GM23338 (cell line): ENCODE measurements at regions not wholly inside any gene's neighbourhood (a gene's known extent, or its start where the extent isn't known, plus 50 kb on each side); places are given as distances from the start of the nearest gene placed in this dataset.

Experiments used
- ATAC-seq: fragments of 200-7000 bp; cut with Tn5 transposase; 3 replicates; pipeline ENCODE4 v1.9.1; 2020
- DNase-seq: peaks from one replicate; pipeline ENCODE4 v3.0.0-alpha.2; 2015; ENCODE audit warnings: low spot score
- H2AFZ ChIP-seq: fragments of 200-600 bp; sonication (generic); 2 replicates; pipeline ENCODE4 v1.8.0; 2016; ENCODE audit warnings: antibody characterized with exemption, mild to moderate bottlenecking, moderate library complexity
- H3F3A ChIP-seq: fragments of 200-600 bp; sonication (generic); replicated peaks from 2 replicates; pipeline ENCODE4 v1.8.0; 2017; ENCODE audit warnings: antibody characterized with exemption, mixed run types, low read depth
- H3K27ac ChIP-seq: fragments of 200-600 bp; sonication (generic); 2 replicates; pipeline ENCODE4 v1.6.1; 2016; ENCODE audit warnings: low read depth
- H3K27me3 ChIP-seq: fragments of 200-600 bp; sonication (generic); 2 replicates; pipeline ENCODE4 v1.8.0; 2016; ENCODE audit warnings: mild to moderate bottlenecking, mixed run types, moderate library complexity; ENCODE audit not compliant: insufficient read depth
- H3K36me3 ChIP-seq: fragments of 200-600 bp; sonication (generic); 2 replicates; pipeline ENCODE4 v1.8.0; 2016; ENCODE audit warnings: mild to moderate bottlenecking; ENCODE audit not compliant: insufficient read depth
- H3K4me1 ChIP-seq: fragments of 200-600 bp; sonication (generic); 2 replicates; pipeline ENCODE4 v1.8.0; 2016; ENCODE audit warnings: mild to moderate bottlenecking, moderate library complexity; ENCODE audit not compliant: insufficient read depth
- H3K4me2 ChIP-seq: fragments of 200-600 bp; sonication (generic); 2 replicates; pipeline ENCODE4 v1.7.1; 2017; ENCODE audit warnings: mixed run types
- H3K4me3 ChIP-seq: fragments of 200-600 bp; sonication (generic); 2 replicates; pipeline ENCODE4 v1.6.1; 2016; ENCODE audit warnings: mixed run types
- H3K79me2 ChIP-seq: fragments of 200-600 bp; sonication (generic); replicated peaks from 2 replicates; pipeline ENCODE4 v1.8.0; 2017; ENCODE audit warnings: mild to moderate bottlenecking; ENCODE audit not compliant: insufficient read depth
- H3K9me2 ChIP-seq: fragments of 200-600 bp; sonication (generic); 2 replicates; pipeline ENCODE4 v1.8.0; 2017; ENCODE audit not compliant: insufficient read depth
- H4K20me1 ChIP-seq: fragments of 200-600 bp; sonication (generic); replicated peaks from 2 replicates; pipeline ENCODE4 v1.8.0; 2017; ENCODE audit warnings: mild to moderate bottlenecking; ENCODE audit not compliant: insufficient read depth
- H3K27ac Mint-ChIP-seq: 2 replicates; pipeline ENCODE4 v1.8.0; 2020; ENCODE audit warnings: inconsistent platforms, mild to moderate bottlenecking, moderate library complexity, mixed read lengths
- H3K27me3 Mint-ChIP-seq: 3 replicates; pipeline ENCODE4 v1.8.0; 2022; ENCODE audit warnings: low read depth, mild to moderate bottlenecking, moderate library complexity, mixed read lengths, inconsistent platforms; ENCODE audit not compliant: insufficient read depth, poor library complexity
- H3K36me3 Mint-ChIP-seq: 3 replicates; pipeline ENCODE4 v1.8.0; 2021; ENCODE audit warnings: low read depth, mild to moderate bottlenecking, inconsistent platforms, moderate library complexity, mixed read lengths
- H3K4me1 Mint-ChIP-seq: 3 replicates; pipeline ENCODE4 v1.8.0; 2020; ENCODE audit warnings: mild to moderate bottlenecking, inconsistent platforms, mixed read lengths
- H3K4me3 Mint-ChIP-seq: 3 replicates; pipeline ENCODE4 v1.8.0; 2021; ENCODE audit warnings: moderate library complexity, mild to moderate bottlenecking, inconsistent platforms, mixed read lengths
- H3K9me3 Mint-ChIP-seq: 3 replicates; pipeline ENCODE4 v1.8.0; 2020; ENCODE audit warnings: moderate library complexity, mild to moderate bottlenecking, inconsistent platforms, mixed read lengths
- CREB1 ChIP-seq: fragments of 250-450 bp; sonication (Bioruptor Pico); IDR thresholded peaks from 2 replicates; pipeline ENCODE4 v1.5.0; 2020; ENCODE audit warnings: low read depth, mild to moderate bottlenecking, moderate library complexity
- EZH2 ChIP-seq: fragments of 200-600 bp; sonication (generic); IDR thresholded peaks from one replicate; pipeline ENCODE4 v1.8.0; 2017; ENCODE audit warnings: antibody characterized with exemption, mild to moderate bottlenecking, low read depth; ENCODE audit not compliant: unreplicated experiment
- EZH2phosphoT487 ChIP-seq: fragments of 200-600 bp; sonication (generic); IDR thresholded peaks from one replicate; pipeline ENCODE4 v1.8.1; 2018; ENCODE audit warnings: antibody characterized with exemption; ENCODE audit not compliant: unreplicated experiment
- JUNB ChIP-seq: IDR thresholded peaks from one replicate; pipeline ENCODE4 v1.6.1; 2016; ENCODE audit warnings: antibody characterized with exemption; ENCODE audit not compliant: unreplicated experiment
- NANOG ChIP-seq: IDR thresholded peaks from 2 replicates; pipeline ENCODE4 v1.6.1; 2016; ENCODE audit warnings: antibody characterized with exemption, borderline replicate concordance
- POLR2AphosphoS5 ChIP-seq: IDR thresholded peaks from 2 replicates; pipeline ENCODE4 v1.6.1; 2016; ENCODE audit warnings: antibody characterized with exemption, low read depth
- STAT1 ChIP-seq: IDR thresholded peaks from one replicate; pipeline ENCODE4 v1.6.1; 2016; ENCODE audit warnings: antibody characterized with exemption; ENCODE audit not compliant: unreplicated experiment
- ZNF331 ChIP-seq: fragments of 250-450 bp; sonication (Bioruptor Pico); IDR thresholded peaks from 2 replicates; pipeline ENCODE4 v1.5.0; 2020; ENCODE audit warnings: low read depth, mild to moderate bottlenecking, moderate library complexity
- TF ChIP-seq, protein P1 (sequence below): IDR thresholded peaks from one replicate; pipeline ENCODE4 v1.6.1; 2018; ENCODE audit warnings: antibody characterized with exemption; ENCODE audit not compliant: unreplicated experiment
- TF ChIP-seq, protein P2 (sequence below): IDR thresholded peaks from 2 replicates; pipeline ENCODE4 v1.6.1; 2016; ENCODE audit warnings: antibody characterized with exemption
- TF ChIP-seq, protein P3 (sequence below), 2 experiments: fragments of 200-600 bp in 1 of 2; sonication (generic) in 1 of 2; conservative IDR thresholded peaks; 2 replicates each; pipeline versions ENCODE4 v1.5.1 to v1.6.1; 2016 to 2017; ENCODE audit warnings: antibody characterized with exemption in 2 of 2, low read depth in 2 of 2, mild to moderate bottlenecking in 2 of 2, moderate library complexity in 1 of 2

DNA sequence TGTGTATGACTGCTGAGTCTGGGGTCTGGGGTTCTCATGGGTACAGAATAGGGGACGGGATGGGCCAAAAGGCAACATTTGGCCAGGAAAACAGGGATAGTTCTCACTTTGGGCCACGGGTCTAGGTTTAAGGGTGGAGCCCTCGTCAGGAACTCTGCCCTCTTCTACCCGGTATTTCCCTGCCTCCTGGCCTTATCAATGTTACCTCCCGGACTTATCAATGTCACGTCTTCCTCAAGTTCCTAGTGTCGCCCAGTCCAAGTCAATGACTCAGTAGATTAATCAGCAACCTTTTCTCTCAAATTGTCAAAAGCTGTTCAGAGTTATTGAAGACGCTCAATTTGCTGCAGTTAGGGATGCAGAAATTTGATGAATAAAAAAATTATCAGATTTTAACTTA, 234.8 kb downstream of the B3GLCT start (continued):
- TF ChIP-seq, protein P1, sequence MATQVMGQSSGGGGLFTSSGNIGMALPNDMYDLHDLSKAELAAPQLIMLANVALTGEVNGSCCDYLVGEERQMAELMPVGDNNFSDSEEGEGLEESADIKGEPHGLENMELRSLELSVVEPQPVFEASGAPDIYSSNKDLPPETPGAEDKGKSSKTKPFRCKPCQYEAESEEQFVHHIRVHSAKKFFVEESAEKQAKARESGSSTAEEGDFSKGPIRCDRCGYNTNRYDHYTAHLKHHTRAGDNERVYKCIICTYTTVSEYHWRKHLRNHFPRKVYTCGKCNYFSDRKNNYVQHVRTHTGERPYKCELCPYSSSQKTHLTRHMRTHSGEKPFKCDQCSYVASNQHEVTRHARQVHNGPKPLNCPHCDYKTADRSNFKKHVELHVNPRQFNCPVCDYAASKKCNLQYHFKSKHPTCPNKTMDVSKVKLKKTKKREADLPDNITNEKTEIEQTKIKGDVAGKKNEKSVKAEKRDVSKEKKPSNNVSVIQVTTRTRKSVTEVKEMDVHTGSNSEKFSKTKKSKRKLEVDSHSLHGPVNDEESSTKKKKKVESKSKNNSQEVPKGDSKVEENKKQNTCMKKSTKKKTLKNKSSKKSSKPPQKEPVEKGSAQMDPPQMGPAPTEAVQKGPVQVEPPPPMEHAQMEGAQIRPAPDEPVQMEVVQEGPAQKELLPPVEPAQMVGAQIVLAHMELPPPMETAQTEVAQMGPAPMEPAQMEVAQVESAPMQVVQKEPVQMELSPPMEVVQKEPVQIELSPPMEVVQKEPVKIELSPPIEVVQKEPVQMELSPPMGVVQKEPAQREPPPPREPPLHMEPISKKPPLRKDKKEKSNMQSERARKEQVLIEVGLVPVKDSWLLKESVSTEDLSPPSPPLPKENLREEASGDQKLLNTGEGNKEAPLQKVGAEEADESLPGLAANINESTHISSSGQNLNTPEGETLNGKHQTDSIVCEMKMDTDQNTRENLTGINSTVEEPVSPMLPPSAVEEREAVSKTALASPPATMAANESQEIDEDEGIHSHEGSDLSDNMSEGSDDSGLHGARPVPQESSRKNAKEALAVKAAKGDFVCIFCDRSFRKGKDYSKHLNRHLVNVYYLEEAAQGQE: no peak
- no peak for TF ChIP-seq ZNF331 (CRISPR knock-in tag)

DNA sequence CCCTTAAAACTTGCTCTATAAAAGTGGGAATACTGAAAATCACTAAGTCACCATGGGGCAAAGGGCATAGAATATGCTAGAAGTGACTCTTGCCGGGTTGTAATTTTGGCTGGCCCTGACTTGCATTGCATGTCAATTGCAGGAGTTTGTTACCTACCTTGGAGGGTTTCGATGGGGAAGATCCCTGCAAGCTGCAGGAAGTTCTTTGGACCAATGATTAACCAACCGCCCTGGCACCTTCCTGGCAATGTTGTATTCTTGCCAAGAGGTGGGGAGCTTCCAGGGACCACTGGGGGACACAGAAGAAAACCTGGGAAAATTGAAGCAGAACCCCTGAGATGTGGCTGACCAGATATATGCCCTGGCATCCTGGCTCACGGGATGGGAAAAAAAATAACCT, 235.8 kb downstream of the B3GLCT start:
- Histone ChIP-seq H3K36me3 (no peaks in the 10 kb centered on the region), H3K27ac (no peak overlapping the region), H3K79me2 (no peaks in the 10 kb centered on the region), H2AFZ (no peak overlapping the region), H3F3A (no peaks in the 10 kb centered on the region), H3K4me1 (no peaks in the 10 kb centered on the region), H3K4me2 (no peak overlapping the region), H4K20me1 (no peaks in the 10 kb centered on the region), H3K4me3 (no peak overlapping the region), H3K9me2 (no peaks in the 10 kb centered on the region), H3K27me3 (no peaks in the 10 kb centered on the region)
- ATAC-seq (no peak), DNase-seq (no peak)
- H3K27me3 Mint-ChIP-seq: no peaks in the 10 kb centered on the region
- no peak overlapping the region for H3K4me3 Mint-ChIP-seq
- H3K36me3 Mint-ChIP-seq: no peaks in the 10 kb centered on the region
- H3K4me1 Mint-ChIP-seq: no peaks in the 10 kb centered on the region
- TF ChIP-seq EZH2phosphoT487: no peak
- no peak for TF ChIP-seq ZNF331 (CRISPR knock-in tag)
- TF ChIP-seq EZH2: no peak
- TF ChIP-seq POLR2AphosphoS5: no peak
- no peak for TF ChIP-seq NANOG
- no peak for TF ChIP-seq CREB1 (CRISPR knock-in tag)
- no peak overlapping the region for H3K27ac Mint-ChIP-seq
- H3K9me3 Mint-ChIP-seq: no peaks in the 10 kb centered on the region

DNA sequence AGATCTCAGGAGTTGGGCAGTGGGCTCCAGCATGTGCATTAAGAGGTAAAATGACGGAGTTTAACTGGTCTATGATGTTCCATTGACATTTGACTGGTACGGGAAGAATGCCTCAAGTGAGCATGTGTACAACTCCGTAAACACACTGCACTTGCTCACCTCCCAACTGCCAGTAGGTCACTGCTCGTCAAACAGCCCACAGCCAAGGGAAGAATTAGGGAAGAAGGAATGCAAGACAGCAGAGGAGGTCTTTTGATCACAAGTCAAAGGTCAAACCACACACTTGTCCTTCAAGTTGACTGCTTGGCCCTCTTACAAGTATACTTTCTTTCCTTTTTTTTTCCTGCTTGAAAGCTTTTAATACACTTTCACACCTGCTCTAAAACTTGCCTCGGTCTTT, 236.7 kb downstream of the B3GLCT start:
- H3K9me3 Mint-ChIP-seq: no peaks in the 10 kb centered on the region
- DNase-seq: no peak
- H3K9me2 ChIP-seq: no peaks in the 10 kb centered on the region
- H3K4me2 ChIP-seq: no peak overlapping the region
- H3K36me3 ChIP-seq: no peaks in the 10 kb centered on the region
- no peak overlapping the region for H3K27ac ChIP-seq
- no peaks in the 10 kb centered on the region for H3F3A ChIP-seq
- H3K4me1 ChIP-seq: no peaks in the 10 kb centered on the region
- no peak overlapping the region for H3K27ac Mint-ChIP-seq
- H3K4me3 ChIP-seq: no peak overlapping the region
- no peaks in the 10 kb centered on the region for H3K27me3 Mint-ChIP-seq
- H3K4me1 Mint-ChIP-seq: 0 out of 3 replicates have a peak, but pooled peaks cover under 1% of the 10 kb centered on the region
- H3K4me3 Mint-ChIP-seq: no peak overlapping the region
- no peak overlapping the region for H2AFZ ChIP-seq
- no peak for ATAC-seq
- no peaks in the 10 kb centered on the region for H4K20me1 ChIP-seq
- no peaks in the 10 kb centered on the region for H3K79me2 ChIP-seq
- H3K36me3 Mint-ChIP-seq: no peaks in the 10 kb centered on the region
- no peaks in the 10 kb centered on the region for H3K27me3 ChIP-seq
- TF ChIP-seq NANOG (no peak), CREB1 (CRISPR knock-in tag) (no peak), JUNB (no peak), STAT1 (no peak), EZH2phosphoT487 (no peak), ZNF331 (CRISPR knock-in tag) (no peak), EZH2 (no peak)
- TF ChIP-seq, protein P1: no peak
- TF ChIP-seq, protein P2, sequence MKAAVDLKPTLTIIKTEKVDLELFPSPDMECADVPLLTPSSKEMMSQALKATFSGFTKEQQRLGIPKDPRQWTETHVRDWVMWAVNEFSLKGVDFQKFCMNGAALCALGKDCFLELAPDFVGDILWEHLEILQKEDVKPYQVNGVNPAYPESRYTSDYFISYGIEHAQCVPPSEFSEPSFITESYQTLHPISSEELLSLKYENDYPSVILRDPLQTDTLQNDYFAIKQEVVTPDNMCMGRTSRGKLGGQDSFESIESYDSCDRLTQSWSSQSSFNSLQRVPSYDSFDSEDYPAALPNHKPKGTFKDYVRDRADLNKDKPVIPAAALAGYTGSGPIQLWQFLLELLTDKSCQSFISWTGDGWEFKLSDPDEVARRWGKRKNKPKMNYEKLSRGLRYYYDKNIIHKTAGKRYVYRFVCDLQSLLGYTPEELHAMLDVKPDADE: no peak
- TF ChIP-seq, protein P3, sequence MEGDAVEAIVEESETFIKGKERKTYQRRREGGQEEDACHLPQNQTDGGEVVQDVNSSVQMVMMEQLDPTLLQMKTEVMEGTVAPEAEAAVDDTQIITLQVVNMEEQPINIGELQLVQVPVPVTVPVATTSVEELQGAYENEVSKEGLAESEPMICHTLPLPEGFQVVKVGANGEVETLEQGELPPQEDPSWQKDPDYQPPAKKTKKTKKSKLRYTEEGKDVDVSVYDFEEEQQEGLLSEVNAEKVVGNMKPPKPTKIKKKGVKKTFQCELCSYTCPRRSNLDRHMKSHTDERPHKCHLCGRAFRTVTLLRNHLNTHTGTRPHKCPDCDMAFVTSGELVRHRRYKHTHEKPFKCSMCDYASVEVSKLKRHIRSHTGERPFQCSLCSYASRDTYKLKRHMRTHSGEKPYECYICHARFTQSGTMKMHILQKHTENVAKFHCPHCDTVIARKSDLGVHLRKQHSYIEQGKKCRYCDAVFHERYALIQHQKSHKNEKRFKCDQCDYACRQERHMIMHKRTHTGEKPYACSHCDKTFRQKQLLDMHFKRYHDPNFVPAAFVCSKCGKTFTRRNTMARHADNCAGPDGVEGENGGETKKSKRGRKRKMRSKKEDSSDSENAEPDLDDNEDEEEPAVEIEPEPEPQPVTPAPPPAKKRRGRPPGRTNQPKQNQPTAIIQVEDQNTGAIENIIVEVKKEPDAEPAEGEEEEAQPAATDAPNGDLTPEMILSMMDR (conservative IDR thresholded peaks at IDR 0.05; ENCODE audit: low read depth in 2 of 2): no peak
